Natural killer cell (primary cell): ENCODE measurements at regions not wholly inside any gene's neighbourhood (a gene's known extent, or its start where the extent isn't known, plus 50 kb on each side); places are given as distances from the start of the nearest gene placed in this dataset.

ENCODE experiments used
- ATAC-seq, 3 donors: fragments of 150-1000 bp in 2 of 3; fragments of 200-7000 bp in 1 of 3; cut with Tn5 transposase; 1 replicate in 1 of 3; 2 replicates in 2 of 3; pipeline ENCODE4 v1.10.0; 2021; ENCODE audit warnings: mild to moderate bottlenecking in 2 of 3, moderate library complexity in 2 of 3
- DNase-seq, 2 donors: peaks; one replicate each; pipeline versions ENCODE4 v3.0.0 to v3.0.0-alpha.2; 2013 to 2021; ENCODE audit warnings: mixed read lengths in 1 of 2
- H3K27ac ChIP-seq: one replicate; pipeline ENCODE4 v1.5.1; 2013; ENCODE audit warnings: mild to moderate bottlenecking, low read length
- H3K27me3 ChIP-seq: one replicate; pipeline ENCODE4 v1.6.1; 2013; ENCODE audit warnings: low read length; ENCODE audit not compliant: control insufficient read depth, insufficient read depth
- H3K36me3 ChIP-seq: one replicate; pipeline ENCODE4 v1.6.1; 2013; ENCODE audit warnings: low read length; ENCODE audit not compliant: control insufficient read depth, insufficient read depth
- H3K4me1 ChIP-seq: one replicate; pipeline ENCODE4 v1.6.1; 2013; ENCODE audit warnings: low read length; ENCODE audit not compliant: control insufficient read depth, insufficient read depth
- H3K4me3 ChIP-seq: one replicate; pipeline ENCODE4 v1.5.1; 2013; ENCODE audit warnings: low read length
- H3K9me3 ChIP-seq: one replicate; pipeline ENCODE4 v1.6.1; 2013; ENCODE audit warnings: low read length; ENCODE audit not compliant: control insufficient read depth, insufficient read depth
- H3K27ac Mint-ChIP-seq, 2 donors: one replicate each; pipeline ENCODE4 v1.8.0; 2022; ENCODE audit warnings: mild to moderate bottlenecking in 2 of 2, mixed read lengths in 2 of 2, moderate library complexity in 1 of 2
- H3K27me3 Mint-ChIP-seq, 2 donors: one replicate each; pipeline ENCODE4 v1.8.0; 2022; ENCODE audit warnings: low read depth in 2 of 2, mixed read lengths in 2 of 2
- H3K36me3 Mint-ChIP-seq: one replicate; pipeline ENCODE4 v1.8.0; 2022; ENCODE audit warnings: mixed read lengths
- H3K4me1 Mint-ChIP-seq, 2 donors: one replicate each; pipeline ENCODE4 v1.8.0; 2022; ENCODE audit warnings: mixed read lengths in 2 of 2
- H3K4me3 Mint-ChIP-seq: one replicate; pipeline ENCODE4 v1.8.0; 2022; ENCODE audit warnings: mild to moderate bottlenecking, moderate library complexity, mixed read lengths
- H3K9me3 Mint-ChIP-seq, 2 donors: one replicate each; pipeline ENCODE4 v1.8.0; 2022; ENCODE audit warnings: mixed read lengths in 2 of 2
- WGBS: methylation state at CpG from one replicate; pipeline ENCODE4 v1.1.7; 2013; ENCODE audit warnings: missing lambda C conversion rate; ENCODE audit not compliant: insufficient coverage; 5-methylcytosine and 5-hydroxymethylcytosine counted together
- intact Hi-C: fragments of 100-400 bp; cut with micrococcal nuclease; formaldehyde crosslinking; loops from one replicate; pipeline ENCODE4 v1.14.2; 2022
- TF ChIP-seq, protein P1 (sequence below): fragments of 200-600 bp; IDR thresholded peaks from one replicate; pipeline ENCODE4 v1.8.0; 2022; ENCODE audit warnings: antibody characterized with exemption

DNA sequence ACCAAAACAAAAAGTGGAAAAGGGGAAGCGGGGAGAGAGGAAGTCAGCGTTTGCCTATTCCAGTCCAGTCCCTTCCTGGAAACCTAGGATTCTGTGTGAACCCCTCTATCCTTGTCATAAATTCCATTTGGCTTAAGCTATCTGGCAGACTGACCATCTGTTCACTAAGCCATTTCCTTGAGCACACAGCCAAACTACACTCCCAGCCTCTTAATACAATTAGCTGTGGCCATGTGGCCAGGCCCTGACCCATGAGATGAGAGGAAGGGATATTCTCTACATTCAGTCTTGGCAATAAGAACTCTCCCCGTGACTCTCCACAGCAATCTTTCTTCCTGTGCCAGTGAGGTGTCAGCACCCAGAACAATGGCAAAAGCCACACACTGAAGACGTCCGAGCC lies 424.8 kb downstream of the TLE1 start:
- TF ChIP-seq, protein P1, sequence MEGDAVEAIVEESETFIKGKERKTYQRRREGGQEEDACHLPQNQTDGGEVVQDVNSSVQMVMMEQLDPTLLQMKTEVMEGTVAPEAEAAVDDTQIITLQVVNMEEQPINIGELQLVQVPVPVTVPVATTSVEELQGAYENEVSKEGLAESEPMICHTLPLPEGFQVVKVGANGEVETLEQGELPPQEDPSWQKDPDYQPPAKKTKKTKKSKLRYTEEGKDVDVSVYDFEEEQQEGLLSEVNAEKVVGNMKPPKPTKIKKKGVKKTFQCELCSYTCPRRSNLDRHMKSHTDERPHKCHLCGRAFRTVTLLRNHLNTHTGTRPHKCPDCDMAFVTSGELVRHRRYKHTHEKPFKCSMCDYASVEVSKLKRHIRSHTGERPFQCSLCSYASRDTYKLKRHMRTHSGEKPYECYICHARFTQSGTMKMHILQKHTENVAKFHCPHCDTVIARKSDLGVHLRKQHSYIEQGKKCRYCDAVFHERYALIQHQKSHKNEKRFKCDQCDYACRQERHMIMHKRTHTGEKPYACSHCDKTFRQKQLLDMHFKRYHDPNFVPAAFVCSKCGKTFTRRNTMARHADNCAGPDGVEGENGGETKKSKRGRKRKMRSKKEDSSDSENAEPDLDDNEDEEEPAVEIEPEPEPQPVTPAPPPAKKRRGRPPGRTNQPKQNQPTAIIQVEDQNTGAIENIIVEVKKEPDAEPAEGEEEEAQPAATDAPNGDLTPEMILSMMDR, result no peak
- 87% methylated on average over 5 of the region's 5 CpGs for WGBS
- no peaks in the 10 kb centered on the region for H3K36me3 Mint-ChIP-seq
- no peak for ATAC-seq
- H3K9me3 Mint-ChIP-seq, result peaks cover 7 to 8% of the 10 kb centered on the region in 2 donors
- DNase-seq, result no peak
- H3K27ac Mint-ChIP-seq, result no peak overlapping the region
- H3K27me3 Mint-ChIP-seq, result no peaks in the 10 kb centered on the region
- Histone ChIP-seq H3K9me3 (no peaks in the 10 kb centered on the region), H3K27me3 (no peaks in the 10 kb centered on the region), H3K4me1 (no peaks in the 10 kb centered on the region), H3K36me3 (no peaks in the 10 kb centered on the region), H3K27ac (no peak overlapping the region), H3K4me3 (no peak overlapping the region)
- no peaks in the 10 kb centered on the region for H3K4me1 Mint-ChIP-seq
- intact Hi-C loops, result no loop called here
- no peak overlapping the region for H3K4me3 Mint-ChIP-seq

DNA sequence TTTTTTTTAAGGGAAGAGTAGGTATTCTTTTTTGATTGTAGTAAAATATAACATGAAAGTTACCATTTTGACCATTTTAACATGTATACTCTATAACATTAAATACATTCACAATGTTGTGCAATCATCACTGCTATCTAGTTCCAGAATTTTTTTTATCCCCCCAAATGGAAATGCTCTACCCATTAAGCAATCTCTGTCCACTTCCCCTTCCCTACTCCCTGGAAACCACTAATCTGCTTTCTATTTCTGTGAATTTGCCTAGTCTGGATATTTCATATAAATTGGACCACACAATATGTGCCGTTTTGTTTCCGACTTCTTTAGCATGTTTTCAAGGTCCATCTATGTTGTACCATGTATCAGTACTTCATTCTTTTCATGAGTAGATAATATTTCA lies 429.5 kb downstream of the TLE1 start:
- 80% methylated on average over 1 of the region's 2 CpGs for WGBS
- Mint-ChIP-seq H3K4me3 (no peak overlapping the region), H3K27me3 (no peaks in the 10 kb centered on the region), H3K9me3 (peaks cover 3 to 8% of the 10 kb centered on the region in 2 donors), H3K4me1 (no peaks in the 10 kb centered on the region), H3K27ac (no peak overlapping the region), H3K36me3 (no peaks in the 10 kb centered on the region)
- Histone ChIP-seq H3K27me3 (no peaks in the 10 kb centered on the region), H3K9me3 (no peaks in the 10 kb centered on the region), H3K36me3 (no peaks in the 10 kb centered on the region), H3K27ac (no peak overlapping the region), H3K4me3 (no peak overlapping the region), H3K4me1 (no peaks in the 10 kb centered on the region)
- TF ChIP-seq, protein P1, result no peak
- intact Hi-C loops, result no loop called here
- no peak for ATAC-seq
- no peak for DNase-seq

DNA sequence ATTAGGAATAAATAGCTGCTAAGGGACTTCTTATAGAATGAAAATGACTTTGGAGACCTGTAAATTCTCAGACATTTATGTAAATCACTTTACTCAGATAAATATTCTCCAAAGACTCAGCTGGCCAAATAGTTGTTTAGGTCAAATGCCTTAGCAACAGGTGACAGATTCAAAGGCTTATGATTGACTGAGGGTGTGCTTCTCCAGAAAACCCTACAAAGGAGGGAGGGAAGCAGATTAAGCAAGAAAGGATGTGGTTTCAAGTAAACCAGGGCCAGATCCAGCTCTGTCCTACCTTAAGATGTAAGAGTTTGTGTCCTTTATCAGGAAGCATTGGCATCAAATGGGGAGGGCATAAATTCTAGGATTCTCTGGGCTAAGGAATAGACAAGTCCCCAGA lies 433.0 kb downstream of the TLE1 start:
- H3K4me3 Mint-ChIP-seq, result no peak overlapping the region
- Histone ChIP-seq H3K4me3 (no peak overlapping the region), H3K36me3 (no peaks in the 10 kb centered on the region), H3K27me3 (no peaks in the 10 kb centered on the region), H3K27ac (no peak overlapping the region), H3K4me1 (no peaks in the 10 kb centered on the region), H3K9me3 (no peaks in the 10 kb centered on the region)
- DNase-seq (no peak), ATAC-seq (no peak)
- no peaks in the 10 kb centered on the region for H3K27me3 Mint-ChIP-seq
- TF ChIP-seq, protein P1, result no peak
- no peak overlapping the region for H3K27ac Mint-ChIP-seq
- H3K4me1 Mint-ChIP-seq, result no peaks in the 10 kb centered on the region
- H3K9me3 Mint-ChIP-seq, result peaks cover 7% of the 10 kb centered on the region in 2 donors
- H3K36me3 Mint-ChIP-seq, result no peaks in the 10 kb centered on the region
- intact Hi-C loops, result no loop called here

DNA sequence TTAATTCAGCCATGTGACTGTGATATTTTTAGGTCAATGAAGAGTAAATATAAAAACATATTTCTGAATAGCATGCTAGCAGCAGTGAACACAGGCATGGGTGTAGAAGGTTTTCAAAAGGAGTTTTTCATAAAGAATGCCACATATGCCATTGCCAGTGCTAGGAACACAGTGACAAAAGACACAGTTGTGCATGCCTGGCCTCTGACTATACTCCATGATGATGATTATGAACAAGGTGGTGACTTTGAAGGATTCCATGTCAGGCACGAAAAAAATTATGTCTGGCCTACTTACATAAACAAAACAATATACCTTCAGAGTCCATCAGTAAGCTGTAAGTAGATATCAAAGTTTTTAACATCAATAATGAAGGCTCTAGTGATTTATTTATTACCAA lies 438.7 kb downstream of the TLE1 start:
- Histone ChIP-seq H3K36me3 (no peaks in the 10 kb centered on the region), H3K9me3 (no peaks in the 10 kb centered on the region), H3K27me3 (no peaks in the 10 kb centered on the region), H3K4me1 (no peaks in the 10 kb centered on the region), H3K4me3 (no peak overlapping the region), H3K27ac (no peak overlapping the region)
- Mint-ChIP-seq H3K9me3 (peaks cover 5 to 7% of the 10 kb centered on the region in 2 donors), H3K4me3 (no peak overlapping the region), H3K27ac (no peak overlapping the region), H3K27me3 (no peaks in the 10 kb centered on the region), H3K4me1 (no peaks in the 10 kb centered on the region), H3K36me3 (no peaks in the 10 kb centered on the region)
- intact Hi-C loops, result no loop called here
- ATAC-seq, result no peak
- TF ChIP-seq, protein P1, result no peak
- no CpG with 5 or more reads among the region's 1 CpG for WGBS
- DNase-seq, result no peak
